Astrocyte (in vitro differentiated cells and primary cell): ENCODE measurements at regions not wholly inside any gene's neighbourhood (a gene's known extent, or its start where the extent isn't known, plus 50 kb on each side); places are given as distances from the start of the nearest gene placed in this dataset.

ENCODE experiments used
- CTCF ChIP-seq: IDR thresholded peaks from 2 replicates; pipeline ENCODE4 v1.5.1; 2011; ENCODE audit warnings: low read depth, mild to moderate bottlenecking, inconsistent platforms, low read length, moderate library complexity; ENCODE audit not compliant: insufficient read depth
- EZH2 ChIP-seq: IDR thresholded peaks from 2 replicates; pipeline ENCODE4 v1.6.1; 2012; ENCODE audit warnings: mild to moderate bottlenecking, low read length, inconsistent platforms; ENCODE audit not compliant: insufficient read depth

DNA sequence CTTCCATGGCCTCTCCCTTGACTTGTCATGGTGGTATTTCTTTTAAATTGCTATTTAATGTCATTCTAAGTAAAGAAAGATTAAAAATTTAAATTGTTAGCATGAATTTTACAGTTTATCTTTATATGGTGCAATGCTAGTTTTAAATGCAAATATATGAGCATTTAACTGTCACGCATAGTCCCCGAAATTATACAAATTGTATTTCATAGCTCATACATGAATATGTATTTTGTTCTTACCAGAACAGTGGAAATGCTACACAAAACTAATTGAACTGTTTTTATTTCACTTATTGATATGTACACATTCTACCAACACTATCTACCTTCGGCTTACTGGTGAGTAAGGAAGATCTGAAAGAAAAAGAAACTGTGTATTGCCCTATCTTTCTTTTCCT lies 125.8 kb downstream of the CARTPT start:
- TF ChIP-seq EZH2 (no peak), CTCF (no peak)
